Cardiac muscle cell (in vitro differentiated cells and primary cell): ENCODE measurements at regions not wholly inside any gene's neighbourhood (a gene's known extent, or its start where the extent isn't known, plus 50 kb on each side); places are given as distances from the start of the nearest gene placed in this dataset.
"Not testable (repeated sequence)": the region's sequence is repeated elsewhere in the genome, so short reads cannot be mapped to it uniquely, and the experiment has no call there.

Source experiments
- DNase-seq, 2 donors: peaks; one replicate each; pipeline versions ENCODE4 v3.0.0 to v3.0.0-alpha.2; 2010 to 2017; ENCODE audit warnings: low read depth in 1 of 2, low spot score in 1 of 2
- H3K27ac ChIP-seq: fragments of 200-600 bp; sonication (generic); 2 replicates; pipeline ENCODE4 v1.5.1; 2016
- H3K27me3 ChIP-seq: fragments of 200-600 bp; sonication (generic); 2 replicates; pipeline ENCODE4 v1.6.0; 2016; ENCODE audit warnings: control low read depth
- H3K36me3 ChIP-seq: fragments of 200-600 bp; sonication (generic); 2 replicates; pipeline ENCODE4 v1.5.1; 2016; ENCODE audit warnings: control low read depth
- H3K4me1 ChIP-seq: fragments of 200-600 bp; sonication (generic); 2 replicates; pipeline ENCODE4 v1.8.1; 2017; ENCODE audit warnings: low read depth, mild to moderate bottlenecking, mixed run types
- H3K4me3 ChIP-seq: fragments of 200-600 bp; sonication (generic); 2 replicates; pipeline ENCODE4 v1.5.1; 2016; ENCODE audit warnings: mild to moderate bottlenecking
- H3K9me3 ChIP-seq: fragments of 200-600 bp; sonication (generic); 2 replicates; pipeline ENCODE4 v1.5.1; 2017; ENCODE audit warnings: low read depth, mild to moderate bottlenecking, control low read depth
- TF ChIP-seq, protein P1 (sequence below): IDR thresholded peaks from 2 replicates; pipeline ENCODE4 v1.5.1; 2012; ENCODE audit warnings: low read depth, mild to moderate bottlenecking, low read length

DNA sequence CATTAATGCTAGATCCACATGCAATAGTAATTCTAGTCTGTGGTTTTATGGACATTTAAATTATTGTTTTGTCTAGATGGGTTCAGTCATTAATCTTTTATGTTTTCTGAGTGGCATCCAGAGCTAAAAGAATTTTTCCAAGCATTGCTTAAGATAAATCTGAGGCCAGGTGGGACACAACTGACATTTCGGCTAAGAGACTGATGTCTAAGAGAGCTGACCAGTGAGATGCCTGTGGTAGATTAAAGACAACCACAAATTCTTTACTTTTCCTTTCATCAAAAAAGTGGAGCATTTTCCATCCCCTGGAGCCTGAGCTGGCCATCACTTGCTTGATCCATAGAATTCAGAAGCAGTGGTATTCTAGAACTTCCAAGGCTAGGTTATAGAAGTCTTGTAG, 182.2 kb downstream of the NRP2 start:
- Histone ChIP-seq H3K27me3 (no peaks in the 10 kb centered on the region), H3K4me1 (no peaks in the 10 kb centered on the region), H3K36me3 (no peaks in the 10 kb centered on the region), H3K9me3 (no peaks in the 10 kb centered on the region), H3K4me3 (no peak overlapping the region), H3K27ac (no peak overlapping the region)
- TF ChIP-seq, protein P1, sequence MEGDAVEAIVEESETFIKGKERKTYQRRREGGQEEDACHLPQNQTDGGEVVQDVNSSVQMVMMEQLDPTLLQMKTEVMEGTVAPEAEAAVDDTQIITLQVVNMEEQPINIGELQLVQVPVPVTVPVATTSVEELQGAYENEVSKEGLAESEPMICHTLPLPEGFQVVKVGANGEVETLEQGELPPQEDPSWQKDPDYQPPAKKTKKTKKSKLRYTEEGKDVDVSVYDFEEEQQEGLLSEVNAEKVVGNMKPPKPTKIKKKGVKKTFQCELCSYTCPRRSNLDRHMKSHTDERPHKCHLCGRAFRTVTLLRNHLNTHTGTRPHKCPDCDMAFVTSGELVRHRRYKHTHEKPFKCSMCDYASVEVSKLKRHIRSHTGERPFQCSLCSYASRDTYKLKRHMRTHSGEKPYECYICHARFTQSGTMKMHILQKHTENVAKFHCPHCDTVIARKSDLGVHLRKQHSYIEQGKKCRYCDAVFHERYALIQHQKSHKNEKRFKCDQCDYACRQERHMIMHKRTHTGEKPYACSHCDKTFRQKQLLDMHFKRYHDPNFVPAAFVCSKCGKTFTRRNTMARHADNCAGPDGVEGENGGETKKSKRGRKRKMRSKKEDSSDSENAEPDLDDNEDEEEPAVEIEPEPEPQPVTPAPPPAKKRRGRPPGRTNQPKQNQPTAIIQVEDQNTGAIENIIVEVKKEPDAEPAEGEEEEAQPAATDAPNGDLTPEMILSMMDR, result no peak
- no peak for DNase-seq

DNA sequence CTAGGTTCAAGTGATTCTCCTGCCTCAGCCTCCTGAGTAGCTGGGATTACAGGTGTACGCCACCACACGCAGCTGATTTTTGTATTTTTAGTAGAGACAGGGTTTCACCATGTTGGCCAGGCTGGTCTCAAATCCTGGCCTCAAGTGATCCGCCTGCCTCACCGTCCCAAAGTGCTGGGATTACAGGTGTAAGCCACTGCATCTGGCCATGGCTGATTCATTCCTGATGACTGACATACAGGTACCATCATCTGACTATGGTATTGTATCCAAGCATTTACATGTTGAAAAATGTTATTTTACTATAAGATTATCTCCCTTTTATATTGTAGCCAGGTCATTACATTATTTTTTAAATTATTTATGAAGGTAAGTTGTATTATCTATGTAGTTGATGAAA, 180.5 kb downstream of the NRP2 start:
- not testable (repeated sequence) for H3K9me3 ChIP-seq, H3K27me3 ChIP-seq, H3K4me1 ChIP-seq, H3K36me3 ChIP-seq, DNase-seq, H3K4me3 ChIP-seq, H3K27ac ChIP-seq

DNA sequence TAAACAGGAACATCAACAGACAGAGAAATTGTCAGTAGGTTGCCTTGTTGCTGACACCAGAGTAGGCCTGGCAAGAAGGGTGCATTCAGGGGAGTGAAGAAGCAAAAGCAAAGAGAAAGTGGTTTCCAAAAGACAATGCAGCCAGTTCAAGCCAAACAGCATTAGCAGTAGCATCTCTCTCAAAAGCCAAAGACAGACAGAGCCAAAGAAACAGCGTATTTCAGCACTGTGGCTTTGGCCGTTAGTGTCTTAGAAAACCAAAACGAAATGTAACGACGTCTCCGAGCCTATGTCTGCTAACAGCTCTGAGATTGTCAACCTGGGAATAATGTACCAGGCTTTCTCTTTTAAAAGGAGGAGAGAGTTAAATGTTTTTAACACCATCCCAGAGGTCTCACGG, 178.6 kb downstream of the NRP2 start:
- no peak overlapping the region for H3K4me3 ChIP-seq
- H3K36me3 ChIP-seq, result no peaks in the 10 kb centered on the region
- TF ChIP-seq, protein P1, result no peak
- no peaks in the 10 kb centered on the region for H3K27me3 ChIP-seq
- H3K27ac ChIP-seq, result no peak overlapping the region
- H3K9me3 ChIP-seq, result no peaks in the 10 kb centered on the region
- no peak for DNase-seq
- H3K4me1 ChIP-seq, result no peaks in the 10 kb centered on the region

DNA sequence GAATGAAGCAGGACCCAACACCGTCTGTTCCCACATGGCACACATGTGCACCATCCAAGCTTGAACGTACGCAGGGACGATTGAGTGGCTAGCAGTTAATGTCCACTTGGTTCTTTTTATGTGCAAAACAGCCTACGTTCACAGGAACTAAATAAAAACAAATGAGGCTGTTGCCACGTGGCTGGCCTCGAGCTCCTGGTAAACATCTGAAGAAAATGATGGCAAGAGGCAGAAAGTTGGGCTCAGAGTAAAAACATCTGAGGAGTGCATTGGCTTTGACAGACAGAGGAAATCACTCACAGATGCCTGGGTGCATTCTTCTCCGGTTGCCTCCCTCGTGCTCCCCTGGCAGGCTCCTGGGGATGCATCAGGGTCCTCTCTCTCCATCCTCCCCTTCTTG, 177.9 kb downstream of the NRP2 start:
- no peak overlapping the region for H3K4me3 ChIP-seq
- H3K27ac ChIP-seq, result no peak overlapping the region
- no peaks in the 10 kb centered on the region for H3K4me1 ChIP-seq
- H3K27me3 ChIP-seq, result no peaks in the 10 kb centered on the region
- no peaks in the 10 kb centered on the region for H3K9me3 ChIP-seq
- no peaks in the 10 kb centered on the region for H3K36me3 ChIP-seq
- TF ChIP-seq, protein P1, result no peak
- DNase-seq, result no peak

DNA sequence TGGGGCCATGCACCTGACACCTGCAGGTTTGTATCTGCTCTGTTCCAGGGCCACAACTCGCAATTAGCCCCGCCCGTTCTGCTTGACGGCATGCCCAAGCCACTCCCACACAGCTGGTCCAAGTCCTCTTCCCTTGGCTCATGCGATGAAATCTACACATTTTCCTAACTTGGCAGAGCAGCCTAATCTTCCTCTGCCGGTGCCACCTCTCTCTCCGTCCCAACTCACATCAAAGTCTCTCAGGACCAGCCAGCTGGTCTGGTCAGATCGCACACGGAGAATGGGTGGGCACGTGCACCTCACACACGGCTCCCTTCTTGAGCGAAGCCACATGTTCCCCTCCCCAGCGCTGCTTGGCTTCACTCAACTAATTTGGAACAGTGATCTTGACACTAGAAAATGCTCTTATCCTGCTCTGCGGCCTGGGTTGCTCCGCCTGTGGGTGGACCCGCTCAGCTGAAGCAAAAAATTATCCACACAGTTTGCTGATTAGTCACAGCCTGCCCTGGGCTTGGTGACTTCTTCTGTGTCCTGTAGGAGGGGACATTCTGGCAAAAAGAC, 176.7 kb downstream of the NRP2 start:
- no peaks in the 10 kb centered on the region for H3K9me3 ChIP-seq
- no peaks in the 10 kb centered on the region for H3K4me1 ChIP-seq
- no peak overlapping the region for H3K27ac ChIP-seq
- H3K4me3 ChIP-seq, result no peak overlapping the region
- TF ChIP-seq, protein P1, result no peak
- peak in 1 of 2 donors; percentile 70 for DNase-seq
- no peaks in the 10 kb centered on the region for H3K27me3 ChIP-seq
- H3K36me3 ChIP-seq, result no peaks in the 10 kb centered on the region

DNA sequence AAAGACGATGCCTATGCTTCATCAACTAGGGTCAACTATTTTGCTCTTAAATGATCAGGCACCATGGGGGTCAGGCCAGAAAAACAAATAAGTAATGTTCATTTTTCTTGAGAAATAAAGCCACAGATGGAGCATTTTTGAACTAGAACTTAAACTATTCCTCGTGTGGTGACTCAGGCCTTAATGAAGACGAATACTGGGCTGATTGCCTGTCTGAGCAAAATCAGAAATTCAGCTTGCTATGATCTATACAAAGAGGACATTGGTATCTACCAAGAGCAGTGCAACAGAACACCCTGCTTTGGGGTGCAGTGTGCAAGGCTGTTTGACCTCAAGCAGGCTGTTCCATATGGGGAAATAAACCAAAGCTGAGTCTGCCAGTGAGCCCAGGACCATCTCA, 176.0 kb downstream of the NRP2 start:
- no peak for DNase-seq
- H3K27ac ChIP-seq, result no peak overlapping the region

More for the DNA sequence above, 176.0 kb downstream of the NRP2 start:
- H3K36me3 ChIP-seq, result no peaks in the 10 kb centered on the region
- H3K27me3 ChIP-seq, result no peaks in the 10 kb centered on the region
- no peaks in the 10 kb centered on the region for H3K4me1 ChIP-seq
- no peak overlapping the region for H3K4me3 ChIP-seq
- H3K9me3 ChIP-seq, result no peaks in the 10 kb centered on the region
- TF ChIP-seq, protein P1, result no peak
